Pancreas (tissue), 10 donors: ENCODE measurements at regions not wholly inside any gene's neighbourhood (a gene's known extent, or its start where the extent isn't known, plus 50 kb on each side); places are given as distances from the start of the nearest gene placed in this dataset.

Source experiments
- ATAC-seq, 4 donors: fragments of 200-7000 bp; cut with Tn5 transposase; one replicate each; pipeline versions ENCODE4 v1.8.0 to v1.9.1; 2020; ENCODE audit warnings: mild to moderate bottlenecking in 4 of 4, moderate library complexity in 4 of 4
- DNase-seq, 6 donors: peaks; one replicate each; pipeline ENCODE4 v3.0.0-alpha.2; 2020
- FAIRE-seq: peaks from 2 replicates; lab custom pipeline; 2012; peaks lifted over from hg19 to GRCh38; lab: Jason Lieb, UNC
- H3K27ac ChIP-seq, 4 donors: fragments of 200-600 bp; sonication (generic); 1 replicate in 3 of 4; 2 replicates in 1 of 4; pipeline versions ENCODE4 v1.5.0 to v1.8.0; 2020
- H3K27me3 ChIP-seq, 4 donors: fragments of 200-600 bp; one replicate each; pipeline ENCODE4 v1.8.0; 2021
- H3K36me3 ChIP-seq, 3 donors: fragments of 200-600 bp; sonication (generic) in 1 of 3; one replicate each; pipeline versions ENCODE4 v1.5.0 to v1.8.0; 2020 to 2021
- H3K4me1 ChIP-seq, 3 donors: fragments of 200-600 bp; one replicate each; pipeline ENCODE4 v1.8.0; 2021
- H3K4me3 ChIP-seq, 4 donors: fragments of 200-600 bp; sonication (generic) in 2 of 4; one replicate each; pipeline versions ENCODE4 v1.5.0 to v1.8.0; 2020 to 2021
- H3K9me3 ChIP-seq, 4 donors: fragments of 200-600 bp; one replicate each; pipeline ENCODE4 v1.8.0; 2021
- CTCF ChIP-seq, 4 donors: fragments of 200-600 bp; sonication (generic) in 3 of 4; IDR thresholded peaks; one replicate each; pipeline versions ENCODE4 v1.5.0 to v1.8.0; 2021; ENCODE audit warnings: antibody characterized with exemption in 4 of 4
- WGBS, 2 donors: extraction: QIAGEN DNeasy Blood & Tissue Kit; methylation state at CpG; one replicate each; pipeline ENCODE4 v1.1.7; 2013; 5-methylcytosine and 5-hydroxymethylcytosine counted together
- intact Hi-C, 3 donors: fragments of 100-400 bp; cut with DNase I; formaldehyde crosslinking; loops; one replicate each; pipeline versions ENCODE4 v1.11.1 to v1.14.2; 2022
- donor health status: healthy with polysubstance abuse.
- donor health status: DM: no; HTN: no; CAD: no; lungs with moderate emphysema.
- donor health status: DM: no; HTN: no; CAD: no.
- donor health status: control.
- donor health status: control.
- donor health status: Bipolar disorder and iron deficiency.
- donor health status: DM: yes; HTN: yes; CAD: no.
- donor health status: DM: no; HTN: no; CAD: no.
- donor health status: DM: no; HTN: no; CAD: no.
- donor health status: DM: yes; HTN: yes; CAD: no.

GRCh38 chr11:90737444-90738050, 514.7 kb upstream of the CHORDC1 start:
- no peaks in the 10 kb centered on the region for H3K36me3 ChIP-seq
- TF ChIP-seq CTCF (IDR thresholded peaks at IDR 0.05) = no peak
- WGBS, 2 donors = 0 to 4% methylated on average over 1 of the region's 1 CpG
- no peak overlapping the region for H3K27ac ChIP-seq
- H3K4me1 ChIP-seq = no peaks in the 10 kb centered on the region
- no peaks in the 10 kb centered on the region for H3K9me3 ChIP-seq
- no peak overlapping the region for H3K4me3 ChIP-seq
- ATAC-seq (no peak), FAIRE-seq (no peak), DNase-seq (no peak)
- intact Hi-C loops = no loop called here
- H3K27me3 ChIP-seq = no peaks in the 10 kb centered on the region

GRCh38 chr11:90732486-90732885, 509.6 kb upstream of the CHORDC1 start:
- DNase-seq = no peak

GRCh38 chr11:90723475-90723874, 500.6 kb upstream of the CHORDC1 start:
- DNase-seq = no peak

More at GRCh38 chr11:90732486-90732885, 509.6 kb upstream of the CHORDC1 start:
- Histone ChIP-seq H3K4me1 (no peaks in the 10 kb centered on the region), H3K4me3 (no peak overlapping the region), H3K27me3 (no peaks in the 10 kb centered on the region), H3K9me3 (no peaks in the 10 kb centered on the region), H3K27ac (no peak overlapping the region), H3K36me3 (no peaks in the 10 kb centered on the region)
- intact Hi-C loops = no loop called here
- FAIRE-seq (no peak), ATAC-seq (no peak)
- 56 to 60% methylated on average over 2 of the region's 2 CpGs for WGBS, 2 donors
- no peak for TF ChIP-seq CTCF (IDR thresholded peaks at IDR 0.05)

GRCh38 chr11:90722552-90723190, 499.8 kb upstream of the CHORDC1 start:
- Histone ChIP-seq H3K36me3 (no peaks in the 10 kb centered on the region), H3K27me3 (no peaks in the 10 kb centered on the region), H3K4me1 (no peaks in the 10 kb centered on the region), H3K4me3 (no peak overlapping the region), H3K9me3 (peaks cover 0 to 2% (median 0%) of the 10 kb centered on the region in 4 donors), H3K27ac (no peak overlapping the region)
- FAIRE-seq = no peak
- WGBS, 2 donors = 40 to 55% methylated on average over 3 of the region's 3 CpGs
- no peak for TF ChIP-seq CTCF (IDR thresholded peaks at IDR 0.05)
- intact Hi-C loops = no loop called here
- no peak for ATAC-seq
- no peak for DNase-seq

More at GRCh38 chr11:90723475-90723874, 500.6 kb upstream of the CHORDC1 start:
- intact Hi-C loops = no loop called here
- 66 to 80% methylated on average over 3 of the region's 3 CpGs for WGBS, 2 donors
- Histone ChIP-seq H3K9me3 (peaks cover 0 to 2% (median 0%) of the 10 kb centered on the region in 4 donors), H3K27ac (no peak overlapping the region), H3K4me1 (no peaks in the 10 kb centered on the region), H3K27me3 (no peaks in the 10 kb centered on the region), H3K4me3 (no peak overlapping the region), H3K36me3 (no peaks in the 10 kb centered on the region)
- TF ChIP-seq CTCF (IDR thresholded peaks at IDR 0.05) = no peak
- ATAC-seq (no peak), FAIRE-seq (no peak)

GRCh38 chr11:90717522-90717921, 494.7 kb upstream of the CHORDC1 start:
- Histone ChIP-seq H3K4me3 (no peak overlapping the region), H3K27ac (no peak overlapping the region), H3K9me3 (peaks cover 0 to 2% (median 0%) of the 10 kb centered on the region in 4 donors), H3K36me3 (no peaks in the 10 kb centered on the region), H3K27me3 (no peaks in the 10 kb centered on the region), H3K4me1 (no peaks in the 10 kb centered on the region)
- intact Hi-C loops = no loop called here
- ATAC-seq (no peak), DNase-seq (no peak), FAIRE-seq (no peak)
- no peak for TF ChIP-seq CTCF (IDR thresholded peaks at IDR 0.05)
